Thyroid gland (tissue), 4 donors: ENCODE measurements at regions not wholly inside any gene's neighbourhood (a gene's known extent, or its start where the extent isn't known, plus 50 kb on each side); places are given as distances from the start of the nearest gene placed in this dataset.

Experiments used
- CTCF ChIP-seq, 6 experiments: fragments of 200-600 bp in 3 of 6; fragments of 450-650 bp in 3 of 6; sonication (generic) in 3 of 6; IDR thresholded peaks; one replicate each; pipeline ENCODE4 v1.5.1; 2016 to 2019; ENCODE audit warnings: antibody characterized with exemption in 6 of 6, mild to moderate bottlenecking in 2 of 6, inconsistent platforms in 1 of 6, moderate library complexity in 1 of 6
- POLR2A ChIP-seq, 2 donors: fragments of 450-650 bp; IDR thresholded peaks; one replicate each; pipeline ENCODE4 v1.6.1; 2017; ENCODE audit warnings: antibody characterized with exemption in 2 of 2, mild to moderate bottlenecking in 2 of 2, moderate library complexity in 1 of 2

GRCh38 chr2:30310955-30311354 is 79.6 kb downstream of the LBH start:
- no peak for TF ChIP-seq CTCF (IDR thresholded peaks at IDR 0.05)
- no peak for TF ChIP-seq POLR2A (IDR thresholded peaks at IDR 0.05)
